Urothelium cell line (cell line): ENCODE measurements at regions not wholly inside any gene's neighbourhood (a gene's known extent, or its start where the extent isn't known, plus 50 kb on each side); places are given as distances from the start of the nearest gene placed in this dataset.

ENCODE experiments used
- DNase-seq: peaks from one replicate; pipeline ENCODE4 v3.0.0; 2011; ENCODE audit warnings: low spot score, mixed read lengths
- FAIRE-seq: peaks from 2 replicates; lab custom pipeline; 2011; peaks lifted over from hg19 to GRCh38; lab: Jason Lieb, UNC

- no peak for FAIRE-seq
- DNase-seq, result no peak
Measured at GRCh38 chr13:104389691-104390090, 1323.5 kb upstream of the SLC10A2 start.

GRCh38 chr13:104387510-104387909 is 1321.3 kb upstream of the SLC10A2 start:
- FAIRE-seq (no peak), DNase-seq (no peak)

- peak; percentile 9 for DNase-seq
- FAIRE-seq, result no peak
Measured at GRCh38 chr13:104385404-104385803, 1319.2 kb upstream of the SLC10A2 start.

GRCh38 chr13:104382951-104383350 is 1316.7 kb upstream of the SLC10A2 start:
- DNase-seq, result no peak
- FAIRE-seq, result no peak

- FAIRE-seq (no peak), DNase-seq (no peak)
Measured at GRCh38 chr13:104376588-104376987, 1310.4 kb upstream of the SLC10A2 start.

GRCh38 chr13:104375614-104376013 is 1309.4 kb upstream of the SLC10A2 start:
- DNase-seq, result no peak
- FAIRE-seq, result no peak

GRCh38 chr13:104372095-104372655 is 1306.0 kb upstream of the SLC10A2 start:
- no peak for FAIRE-seq
- no peak for DNase-seq

GRCh38 chr13:104365430-104365829 is 1299.2 kb upstream of the SLC10A2 start:
- no peak for FAIRE-seq
- DNase-seq, result no peak

GRCh38 chr13:104357672-104358354 is 1291.6 kb upstream of the SLC10A2 start:
- DNase-seq (no peak), FAIRE-seq (no peak)

- FAIRE-seq (no peak), DNase-seq (no peak)
Measured at GRCh38 chr13:104357174-104357573, 1291.0 kb upstream of the SLC10A2 start.

GRCh38 chr13:104355041-104355670 is 1288.9 kb upstream of the SLC10A2 start:
- no peak for FAIRE-seq

GRCh38 chr13:104327211-104327610 is 1261.0 kb upstream of the SLC10A2 start:
- FAIRE-seq (no peak), DNase-seq (no peak)

More at GRCh38 chr13:104355041-104355670, 1288.9 kb upstream of the SLC10A2 start:
- no peak for DNase-seq

GRCh38 chr13:104326523-104326922 is 1260.3 kb upstream of the SLC10A2 start:
- DNase-seq (no peak), FAIRE-seq (no peak)

- FAIRE-seq (no peak), DNase-seq (no peak)
Measured at GRCh38 chr13:104321756-104322155, 1255.5 kb upstream of the SLC10A2 start.

GRCh38 chr13:104320446-104320845 is 1254.2 kb upstream of the SLC10A2 start:
- FAIRE-seq (no peak), DNase-seq (no peak)

GRCh38 chr13:104318121-104318520 is 1251.9 kb upstream of the SLC10A2 start:
- FAIRE-seq (no peak), DNase-seq (no peak)

- FAIRE-seq (no peak), DNase-seq (peak; percentile 36)
Measured at GRCh38 chr13:104315606-104316005, 1249.4 kb upstream of the SLC10A2 start.

GRCh38 chr13:104314926-104315535 is 1248.8 kb upstream of the SLC10A2 start:
- DNase-seq, result no peak
- FAIRE-seq, result no peak

GRCh38 chr13:104314321-104314720 is 1248.1 kb upstream of the SLC10A2 start:
- FAIRE-seq, result no peak

GRCh38 chr13:104310861-104311260 is 1244.6 kb upstream of the SLC10A2 start:
- DNase-seq, result no peak
- no peak for FAIRE-seq

More at GRCh38 chr13:104314321-104314720, 1248.1 kb upstream of the SLC10A2 start:
- no peak for DNase-seq

GRCh38 chr13:104309431-104309830 is 1243.2 kb upstream of the SLC10A2 start:
- DNase-seq (no peak), FAIRE-seq (no peak)
